ENCODE measurements at regions not wholly inside any gene's neighbourhood (a gene's known extent, or its start where the extent isn't known, plus 50 kb on each side); places are given as distances from the start of the nearest gene placed in this dataset.

DNA sequence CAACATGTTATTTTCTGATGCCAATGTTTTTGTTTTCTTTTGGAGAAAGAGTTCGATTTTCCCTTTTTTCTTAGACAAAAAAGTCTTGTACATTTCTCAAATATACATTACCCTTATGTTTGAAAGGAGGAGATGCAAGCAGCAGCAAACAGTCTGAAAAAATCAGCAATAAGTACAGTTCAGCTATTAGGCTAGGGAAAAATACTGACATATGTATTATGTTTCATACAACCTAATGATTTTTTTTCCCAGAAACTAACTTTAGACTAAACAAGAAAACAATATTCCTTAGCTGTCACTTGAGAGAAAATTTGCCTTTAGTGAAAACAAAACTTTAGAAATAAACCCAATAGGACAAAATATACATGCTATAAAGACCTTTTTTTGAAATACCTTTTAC lies 1223.5 kb downstream of the SLITRK1 start:
- H3K4me3 ChIP-seq: no peak overlapping the region
- no peaks in the 10 kb centered on the region for H3K27me3 ChIP-seq
- H3K9me3 ChIP-seq: no peaks in the 10 kb centered on the region
- no peak overlapping the region for H3K27ac ChIP-seq
- no peaks in the 10 kb centered on the region for H3K36me3 ChIP-seq
- DNase-seq (ENCODE audit: low spot score): no peak
- TF ChIP-seq, protein P1, sequence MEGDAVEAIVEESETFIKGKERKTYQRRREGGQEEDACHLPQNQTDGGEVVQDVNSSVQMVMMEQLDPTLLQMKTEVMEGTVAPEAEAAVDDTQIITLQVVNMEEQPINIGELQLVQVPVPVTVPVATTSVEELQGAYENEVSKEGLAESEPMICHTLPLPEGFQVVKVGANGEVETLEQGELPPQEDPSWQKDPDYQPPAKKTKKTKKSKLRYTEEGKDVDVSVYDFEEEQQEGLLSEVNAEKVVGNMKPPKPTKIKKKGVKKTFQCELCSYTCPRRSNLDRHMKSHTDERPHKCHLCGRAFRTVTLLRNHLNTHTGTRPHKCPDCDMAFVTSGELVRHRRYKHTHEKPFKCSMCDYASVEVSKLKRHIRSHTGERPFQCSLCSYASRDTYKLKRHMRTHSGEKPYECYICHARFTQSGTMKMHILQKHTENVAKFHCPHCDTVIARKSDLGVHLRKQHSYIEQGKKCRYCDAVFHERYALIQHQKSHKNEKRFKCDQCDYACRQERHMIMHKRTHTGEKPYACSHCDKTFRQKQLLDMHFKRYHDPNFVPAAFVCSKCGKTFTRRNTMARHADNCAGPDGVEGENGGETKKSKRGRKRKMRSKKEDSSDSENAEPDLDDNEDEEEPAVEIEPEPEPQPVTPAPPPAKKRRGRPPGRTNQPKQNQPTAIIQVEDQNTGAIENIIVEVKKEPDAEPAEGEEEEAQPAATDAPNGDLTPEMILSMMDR (IDR thresholded peaks at IDR 0.05): no peak
- H3K4me1 ChIP-seq: no peaks in the 10 kb centered on the region

DNA sequence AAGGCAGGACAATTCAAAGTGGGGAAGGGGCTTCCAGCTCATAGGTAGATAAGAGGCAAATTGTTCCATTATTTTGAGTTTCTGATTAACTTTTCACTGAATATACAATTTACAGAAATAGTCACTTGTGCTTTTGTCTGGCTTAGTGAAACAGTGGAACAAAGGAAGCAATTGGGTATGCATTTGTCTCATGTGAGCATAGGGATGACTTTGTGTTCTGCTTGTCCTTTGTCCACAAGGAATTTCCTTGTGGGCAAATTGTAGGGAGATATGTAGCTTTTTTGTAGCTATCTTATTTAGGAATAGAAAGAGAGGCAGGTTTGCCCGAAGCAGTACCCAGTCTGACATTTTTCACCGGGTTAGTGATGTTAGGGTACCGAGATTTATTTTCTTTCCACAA lies 1224.8 kb downstream of the SLITRK1 start:
- no peak overlapping the region for H3K27ac ChIP-seq
- TF ChIP-seq, protein P1 (IDR thresholded peaks at IDR 0.05): no peak
- H3K9me3 ChIP-seq: no peaks in the 10 kb centered on the region

DNA sequence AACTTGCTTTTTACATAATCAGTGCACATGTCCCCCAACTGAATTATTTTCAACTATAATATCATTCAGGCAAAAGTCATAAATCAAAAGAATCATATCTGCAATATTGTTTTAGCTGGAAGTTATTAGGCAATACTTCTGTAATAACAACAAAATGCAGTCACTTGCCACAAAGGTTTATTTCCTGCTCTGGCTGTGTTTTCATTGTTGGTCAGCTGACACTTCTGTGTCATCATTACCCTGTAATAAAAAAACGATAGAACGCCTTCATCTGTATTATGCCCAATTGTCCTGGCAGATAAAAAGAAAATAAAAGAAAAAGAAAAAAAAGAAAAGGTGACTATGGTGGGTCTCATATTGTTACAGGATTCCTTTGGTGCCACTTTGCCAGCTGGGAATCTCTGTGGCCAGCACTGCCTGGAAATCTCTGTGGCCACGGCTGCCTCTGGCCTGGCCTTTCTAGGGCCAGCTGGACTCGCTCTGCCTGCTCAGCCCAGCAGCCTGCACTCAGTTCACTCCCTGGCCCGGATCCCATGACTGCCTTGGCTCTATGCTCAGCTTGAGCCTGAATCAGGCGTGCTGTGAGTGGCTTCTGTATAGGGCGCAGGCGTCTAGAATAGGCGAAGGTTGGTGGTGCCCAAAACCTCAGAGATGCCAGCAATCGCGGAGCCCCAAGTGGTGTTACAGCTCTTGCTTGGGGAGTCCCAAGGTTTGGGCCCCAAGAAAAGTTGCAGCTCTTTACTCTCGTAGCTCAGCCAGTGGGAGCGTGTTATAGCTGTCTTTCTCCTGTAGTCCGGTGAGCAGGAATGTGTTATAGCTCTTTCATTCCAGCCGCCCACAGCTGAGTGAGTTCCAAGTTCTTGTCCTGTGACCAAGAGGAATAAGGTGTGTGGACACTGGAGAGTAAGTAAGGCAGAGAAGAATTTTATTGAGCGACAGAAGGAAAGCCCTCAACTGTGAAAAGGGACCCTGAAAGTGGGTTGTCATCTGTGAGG lies 1227.1 kb downstream of the SLITRK1 start:
- Histone ChIP-seq H3K27me3 (no peaks in the 10 kb centered on the region), H3K36me3 (no peaks in the 10 kb centered on the region), H3K9me3 (no peaks in the 10 kb centered on the region), H3K27ac (peak overlapping the region; percentile 20 to 51), H3K4me3 (no peak overlapping the region), H3K4me1 (no peaks in the 10 kb centered on the region)
- peak; percentile 84 for DNase-seq (ENCODE audit: low spot score)
- TF ChIP-seq, protein P1 (IDR thresholded peaks at IDR 0.05): no peak

More for the DNA sequence above, 1224.8 kb downstream of the SLITRK1 start:
- no peak overlapping the region for H3K4me3 ChIP-seq
- no peaks in the 10 kb centered on the region for H3K4me1 ChIP-seq
- no peaks in the 10 kb centered on the region for H3K27me3 ChIP-seq
- H3K36me3 ChIP-seq: no peaks in the 10 kb centered on the region
- DNase-seq (ENCODE audit: low spot score): no peak

DNA sequence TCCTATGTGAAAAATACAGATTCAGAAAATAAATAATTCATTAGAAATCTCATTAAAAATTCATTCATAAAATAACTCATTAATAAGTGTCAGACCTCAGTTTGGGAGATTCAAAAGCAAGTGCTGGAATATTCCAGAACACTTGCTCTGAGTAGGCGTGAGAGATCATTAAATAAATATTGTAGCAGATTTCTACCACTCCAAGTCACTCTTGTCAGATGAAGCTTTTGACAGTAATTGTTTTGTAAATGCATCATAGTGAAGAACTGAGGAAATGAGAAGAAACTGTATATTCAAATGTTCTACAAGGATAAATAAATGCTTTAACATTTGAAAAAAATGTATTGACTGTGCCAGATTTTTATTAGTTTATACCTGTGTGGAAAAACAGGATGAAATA lies 1228.1 kb downstream of the SLITRK1 start:
- H3K27ac ChIP-seq: no peak overlapping the region

DNA sequence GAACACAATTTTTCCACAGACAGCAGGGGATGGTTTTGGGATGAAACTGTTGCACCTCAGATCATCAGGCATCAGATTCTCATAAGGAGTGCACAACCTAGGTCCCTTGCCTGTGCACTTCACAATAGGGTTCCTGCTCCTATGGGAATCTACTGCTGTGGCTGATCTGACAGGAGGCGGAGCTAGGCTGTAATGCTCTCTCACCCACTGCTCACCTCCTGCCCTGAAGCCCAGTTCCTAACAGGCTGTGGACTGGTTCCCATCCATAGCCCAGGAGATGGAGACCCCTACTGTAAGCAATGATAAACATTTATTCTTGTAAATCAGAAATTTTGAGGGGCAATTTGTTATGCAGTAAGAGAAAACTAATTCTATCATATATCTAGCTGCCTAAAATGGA lies 1234.7 kb downstream of the SLITRK1 start:
- Histone ChIP-seq H3K36me3 (no peaks in the 10 kb centered on the region), H3K4me3 (no peak overlapping the region), H3K4me1 (no peaks in the 10 kb centered on the region), H3K9me3 (no peaks in the 10 kb centered on the region), H3K27me3 (no peaks in the 10 kb centered on the region), H3K27ac (no peak overlapping the region)
- TF ChIP-seq, protein P1 (IDR thresholded peaks at IDR 0.05): no peak
- no peak for DNase-seq (ENCODE audit: low spot score)

More for the DNA sequence above, 1228.1 kb downstream of the SLITRK1 start:
- Histone ChIP-seq H3K9me3 (no peaks in the 10 kb centered on the region), H3K27me3 (no peaks in the 10 kb centered on the region), H3K36me3 (no peaks in the 10 kb centered on the region), H3K4me3 (no peak overlapping the region), H3K4me1 (no peaks in the 10 kb centered on the region)
- TF ChIP-seq, protein P1 (IDR thresholded peaks at IDR 0.05): no peak
- DNase-seq (ENCODE audit: low spot score): no peak
